ENCODE measurements at regions not wholly inside any gene's neighbourhood (a gene's known extent, or its start where the extent isn't known, plus 50 kb on each side); places are given as distances from the start of the nearest gene placed in this dataset.

DNA sequence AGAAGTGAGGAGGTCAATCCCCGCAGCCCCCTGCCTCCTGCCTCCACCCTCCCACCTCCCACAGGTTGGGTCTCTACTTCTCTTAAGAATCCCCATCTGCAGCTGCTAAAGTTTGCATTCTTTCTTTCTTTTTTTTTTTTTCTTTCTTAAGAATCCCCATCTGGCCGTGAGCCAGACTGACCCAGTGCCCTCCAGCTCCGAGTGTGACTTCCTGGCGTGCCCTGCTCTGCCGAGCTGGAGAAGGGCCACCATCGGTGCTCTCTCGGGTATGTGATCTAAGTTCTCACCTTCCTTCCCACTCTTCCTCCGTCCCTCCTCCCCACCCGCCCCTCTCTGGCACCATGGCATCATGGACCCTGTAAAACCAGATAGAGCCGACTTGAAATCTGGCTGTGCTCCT is 66.7 kb upstream of the LMO1 start:
- DNase-seq (ENCODE audit: low spot score): no peak
- TF ChIP-seq, protein P1, sequence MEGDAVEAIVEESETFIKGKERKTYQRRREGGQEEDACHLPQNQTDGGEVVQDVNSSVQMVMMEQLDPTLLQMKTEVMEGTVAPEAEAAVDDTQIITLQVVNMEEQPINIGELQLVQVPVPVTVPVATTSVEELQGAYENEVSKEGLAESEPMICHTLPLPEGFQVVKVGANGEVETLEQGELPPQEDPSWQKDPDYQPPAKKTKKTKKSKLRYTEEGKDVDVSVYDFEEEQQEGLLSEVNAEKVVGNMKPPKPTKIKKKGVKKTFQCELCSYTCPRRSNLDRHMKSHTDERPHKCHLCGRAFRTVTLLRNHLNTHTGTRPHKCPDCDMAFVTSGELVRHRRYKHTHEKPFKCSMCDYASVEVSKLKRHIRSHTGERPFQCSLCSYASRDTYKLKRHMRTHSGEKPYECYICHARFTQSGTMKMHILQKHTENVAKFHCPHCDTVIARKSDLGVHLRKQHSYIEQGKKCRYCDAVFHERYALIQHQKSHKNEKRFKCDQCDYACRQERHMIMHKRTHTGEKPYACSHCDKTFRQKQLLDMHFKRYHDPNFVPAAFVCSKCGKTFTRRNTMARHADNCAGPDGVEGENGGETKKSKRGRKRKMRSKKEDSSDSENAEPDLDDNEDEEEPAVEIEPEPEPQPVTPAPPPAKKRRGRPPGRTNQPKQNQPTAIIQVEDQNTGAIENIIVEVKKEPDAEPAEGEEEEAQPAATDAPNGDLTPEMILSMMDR (IDR thresholded peaks at IDR 0.05; ENCODE audit: poor library complexity): no peak
- no peak for TF ChIP-seq EZH2 (IDR thresholded peaks at IDR 0.05; ENCODE audit: borderline replicate concordance)
- TF ChIP-seq EZH2phosphoT487 (IDR thresholded peaks at IDR 0.05; ENCODE audit: low read depth, severe bottlenecking, unreplicated experiment): no peak
- Histone ChIP-seq H3K27me3 (no peaks in the 10 kb centered on the region), H3K4me2 (no peak overlapping the region), H3K9me3 (ENCODE audit: low read depth) (no peaks in the 10 kb centered on the region), H3K9me2 (replicated peaks; ENCODE audit: insufficient read depth) (no peaks in the 10 kb centered on the region), H3K79me2 (no peaks in the 10 kb centered on the region), H3K4me3 (no peak overlapping the region), H4K20me1 (ENCODE audit: insufficient read depth, poor library complexity, severe bottlenecking) (no peaks in the 10 kb centered on the region), H3K4me1 (ENCODE audit: insufficient read depth) (peaks cover 6% of the 10 kb centered on the region), H2AFZ (no peak overlapping the region), H3K27ac (no peak overlapping the region), H3K36me3 (replicated peaks; ENCODE audit: insufficient read depth, low read depth) (no peaks in the 10 kb centered on the region)
- WGBS (ENCODE audit: low lambda C conversion rate, missing lambda C conversion rate): 60% methylated on average over 10 of the region's 10 CpGs

DNA sequence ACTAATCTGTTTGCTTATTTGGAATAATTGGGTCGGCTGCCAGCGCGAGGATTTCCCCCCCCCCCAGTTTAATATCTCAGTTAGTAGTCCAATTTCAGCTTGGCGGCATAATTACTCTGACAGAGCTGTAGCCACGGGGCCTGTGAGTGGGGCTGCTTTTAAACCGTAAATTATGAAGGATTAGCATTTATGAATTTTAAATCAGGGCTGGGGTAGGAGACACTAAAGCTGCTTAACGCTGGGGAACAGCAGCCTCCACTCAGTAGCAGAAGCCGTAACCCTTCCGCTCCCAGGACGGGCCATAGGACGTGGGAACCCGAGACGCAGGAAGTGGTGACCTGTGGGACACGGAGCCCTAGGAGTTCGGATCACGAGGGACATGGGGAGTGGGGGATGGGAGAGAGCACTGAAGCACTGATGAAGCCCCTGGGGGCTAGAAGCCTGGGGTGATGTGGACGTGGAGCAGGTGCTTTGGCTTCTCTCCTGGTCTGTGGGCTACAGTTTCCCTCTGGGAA is 66.2 kb upstream of the LMO1 start:
- H3K9me3 ChIP-seq (ENCODE audit: low read depth): no peaks in the 10 kb centered on the region
- H3K4me1 ChIP-seq (ENCODE audit: insufficient read depth): peaks cover 6% of the 10 kb centered on the region
- no peak overlapping the region for H3K27ac ChIP-seq
- no peak overlapping the region for H2AFZ ChIP-seq
- 55% methylated on average over 15 of the region's 17 CpGs for WGBS (ENCODE audit: low lambda C conversion rate, missing lambda C conversion rate)
- H3K36me3 ChIP-seq (replicated peaks; ENCODE audit: insufficient read depth, low read depth): no peaks in the 10 kb centered on the region
- H3K79me2 ChIP-seq: no peaks in the 10 kb centered on the region
- no peak for TF ChIP-seq EZH2phosphoT487 (IDR thresholded peaks at IDR 0.05; ENCODE audit: low read depth, severe bottlenecking, unreplicated experiment)
- TF ChIP-seq EZH2 (IDR thresholded peaks at IDR 0.05; ENCODE audit: borderline replicate concordance): no peak
- TF ChIP-seq, protein P1 (IDR thresholded peaks at IDR 0.05; ENCODE audit: poor library complexity): no peak
- H3K9me2 ChIP-seq (replicated peaks; ENCODE audit: insufficient read depth): no peaks in the 10 kb centered on the region
- H3K4me3 ChIP-seq: no peak overlapping the region
- H3K4me2 ChIP-seq: no peak overlapping the region
- no peaks in the 10 kb centered on the region for H4K20me1 ChIP-seq (ENCODE audit: insufficient read depth, poor library complexity, severe bottlenecking)
- no peaks in the 10 kb centered on the region for H3K27me3 ChIP-seq
- DNase-seq (ENCODE audit: low spot score): no peak

DNA sequence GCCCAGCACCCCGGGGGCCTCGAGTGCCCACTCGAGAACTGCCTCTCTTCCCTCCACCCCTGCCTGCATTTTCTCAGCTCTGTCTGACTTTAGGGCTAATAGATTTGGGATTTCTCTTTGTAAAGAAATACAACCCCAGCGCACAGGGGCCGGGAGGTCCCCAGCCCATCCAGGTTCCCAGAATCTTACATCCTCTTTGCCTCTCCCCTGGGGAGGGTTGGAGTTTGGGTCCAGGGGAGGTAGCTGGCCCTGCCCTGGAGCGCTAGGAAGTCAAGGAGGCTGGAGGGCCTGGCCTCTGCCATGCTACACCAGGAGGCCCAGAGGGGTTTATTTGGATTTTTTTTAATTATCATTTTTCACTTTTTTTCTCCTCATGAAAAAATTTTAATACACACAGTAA is 65.7 kb upstream of the LMO1 start:
- no peaks in the 10 kb centered on the region for H3K27me3 ChIP-seq
- H3K27ac ChIP-seq: no peak overlapping the region
- TF ChIP-seq EZH2phosphoT487 (IDR thresholded peaks at IDR 0.05; ENCODE audit: low read depth, severe bottlenecking, unreplicated experiment) (no peak), EZH2 (IDR thresholded peaks at IDR 0.05; ENCODE audit: borderline replicate concordance) (no peak)
- TF ChIP-seq, protein P1 (IDR thresholded peaks at IDR 0.05; ENCODE audit: poor library complexity): no peak
- H3K9me2 ChIP-seq (replicated peaks; ENCODE audit: insufficient read depth): no peaks in the 10 kb centered on the region
- H3K36me3 ChIP-seq (replicated peaks; ENCODE audit: insufficient read depth, low read depth): no peaks in the 10 kb centered on the region
- DNase-seq (ENCODE audit: low spot score): no peak
- H3K79me2 ChIP-seq: no peaks in the 10 kb centered on the region
- no peak overlapping the region for H2AFZ ChIP-seq
- 78% methylated on average over 6 of the region's 6 CpGs for WGBS (ENCODE audit: low lambda C conversion rate, missing lambda C conversion rate)
- H3K4me1 ChIP-seq (ENCODE audit: insufficient read depth): peaks cover 6% of the 10 kb centered on the region
- no peaks in the 10 kb centered on the region for H3K9me3 ChIP-seq (ENCODE audit: low read depth)
- H4K20me1 ChIP-seq (ENCODE audit: insufficient read depth, poor library complexity, severe bottlenecking): no peaks in the 10 kb centered on the region
- no peak overlapping the region for H3K4me3 ChIP-seq
- peak overlapping the region; percentile 54 for H3K4me2 ChIP-seq

Data from hepatocyte (in vitro differentiated cells).